Pancreas (tissue), 10 donors: ENCODE measurements at regions not wholly inside any gene's neighbourhood (a gene's known extent, or its start where the extent isn't known, plus 50 kb on each side); places are given as distances from the start of the nearest gene placed in this dataset.
"Not testable (repeated sequence)": the region's sequence is repeated elsewhere in the genome, so short reads cannot be mapped to it uniquely, and the experiment has no call there.

Source experiments
- ATAC-seq, 4 donors: fragments of 200-7000 bp; cut with Tn5 transposase; one replicate each; pipeline versions ENCODE4 v1.8.0 to v1.9.1; 2020; ENCODE audit warnings: mild to moderate bottlenecking in 4 of 4, moderate library complexity in 4 of 4
- DNase-seq, 6 donors: peaks; one replicate each; pipeline ENCODE4 v3.0.0-alpha.2; 2020
- FAIRE-seq: peaks from 2 replicates; lab custom pipeline; 2012; peaks lifted over from hg19 to GRCh38; lab: Jason Lieb, UNC
- H3K27ac ChIP-seq, 4 donors: fragments of 200-600 bp; sonication (generic); 1 replicate in 3 of 4; 2 replicates in 1 of 4; pipeline versions ENCODE4 v1.5.0 to v1.8.0; 2020
- H3K27me3 ChIP-seq, 4 donors: fragments of 200-600 bp; one replicate each; pipeline ENCODE4 v1.8.0; 2021
- H3K36me3 ChIP-seq, 3 donors: fragments of 200-600 bp; sonication (generic) in 1 of 3; one replicate each; pipeline versions ENCODE4 v1.5.0 to v1.8.0; 2020 to 2021
- H3K4me1 ChIP-seq, 3 donors: fragments of 200-600 bp; one replicate each; pipeline ENCODE4 v1.8.0; 2021
- H3K4me3 ChIP-seq, 4 donors: fragments of 200-600 bp; sonication (generic) in 2 of 4; one replicate each; pipeline versions ENCODE4 v1.5.0 to v1.8.0; 2020 to 2021
- H3K9me3 ChIP-seq, 4 donors: fragments of 200-600 bp; one replicate each; pipeline ENCODE4 v1.8.0; 2021
- CTCF ChIP-seq, 4 donors: fragments of 200-600 bp; sonication (generic) in 3 of 4; IDR thresholded peaks; one replicate each; pipeline versions ENCODE4 v1.5.0 to v1.8.0; 2021; ENCODE audit warnings: antibody characterized with exemption in 4 of 4
- WGBS, 2 donors: extraction: QIAGEN DNeasy Blood & Tissue Kit; methylation state at CpG; one replicate each; pipeline ENCODE4 v1.1.7; 2013; 5-methylcytosine and 5-hydroxymethylcytosine counted together
- intact Hi-C, 3 donors: fragments of 100-400 bp; cut with DNase I; formaldehyde crosslinking; loops; one replicate each; pipeline versions ENCODE4 v1.11.1 to v1.14.2; 2022
- donor health status: healthy with polysubstance abuse.
- donor health status: DM: no; HTN: no; CAD: no; lungs with moderate emphysema.
- donor health status: DM: no; HTN: no; CAD: no.
- donor health status: control.
- donor health status: control.
- donor health status: Bipolar disorder and iron deficiency.
- donor health status: DM: yes; HTN: yes; CAD: no.
- donor health status: DM: no; HTN: no; CAD: no.
- donor health status: DM: no; HTN: no; CAD: no.
- donor health status: DM: yes; HTN: yes; CAD: no.

- Histone ChIP-seq H3K4me1 (no peaks in the 10 kb centered on the region), H3K27me3 (no peaks in the 10 kb centered on the region), H3K36me3 (no peaks in the 10 kb centered on the region), H3K27ac (no peak overlapping the region), H3K4me3 (no peak overlapping the region), H3K9me3 (no peaks in the 10 kb centered on the region)
- intact Hi-C loops = no loop called here
- ATAC-seq (no peak), FAIRE-seq (no peak), DNase-seq (no peak)
- WGBS, 2 donors = 21 to 49% methylated on average over 1 of the region's 1 CpG
- TF ChIP-seq CTCF (IDR thresholded peaks at IDR 0.05) = no peak
Measured at GRCh38 chr5:25669645-25670401, 1025.0 kb upstream of the CDH10 start.

GRCh38 chr5:25662610-25663009, 1017.8 kb upstream of the CDH10 start:
- ATAC-seq = no peak
- Histone ChIP-seq H3K4me3 (no peak overlapping the region), H3K36me3 (no peaks in the 10 kb centered on the region), H3K27ac (no peak overlapping the region), H3K9me3 (no peaks in the 10 kb centered on the region), H3K4me1 (no peaks in the 10 kb centered on the region), H3K27me3 (no peaks in the 10 kb centered on the region)
- no peak for DNase-seq
- intact Hi-C loops = no loop called here
- FAIRE-seq = no peak
- no peak for TF ChIP-seq CTCF (IDR thresholded peaks at IDR 0.05)
- 40 to 64% methylated on average over 2 of the region's 2 CpGs for WGBS, 2 donors

- FAIRE-seq, ATAC-seq: not testable (repeated sequence)
Measured at GRCh38 chr5:25650316-25650715, 1005.5 kb upstream of the CDH10 start.

GRCh38 chr5:25649628-25650265, 1005.0 kb upstream of the CDH10 start:
- no peak for FAIRE-seq
- no peak for TF ChIP-seq CTCF (IDR thresholded peaks at IDR 0.05)
- 86 to 91% methylated on average over 16 of the region's 16 CpGs for WGBS, 2 donors

More at GRCh38 chr5:25650316-25650715, 1005.5 kb upstream of the CDH10 start:
- intact Hi-C loops, DNase-seq, H3K4me1 ChIP-seq, H3K36me3 ChIP-seq, H3K4me3 ChIP-seq, H3K27ac ChIP-seq, H3K9me3 ChIP-seq, H3K27me3 ChIP-seq: not testable (repeated sequence)
- 82 to 91% methylated on average over 7 of the region's 7 CpGs for WGBS, 2 donors

GRCh38 chr5:25646421-25647341, 1001.9 kb upstream of the CDH10 start:
- H3K36me3 ChIP-seq = no peaks in the 10 kb centered on the region
- intact Hi-C loops = no loop called here
- no peaks in the 10 kb centered on the region for H3K9me3 ChIP-seq
- H3K4me3 ChIP-seq = no peak overlapping the region
- FAIRE-seq = no peak
- TF ChIP-seq CTCF (IDR thresholded peaks at IDR 0.05) = no peak
- no peaks in the 10 kb centered on the region for H3K27me3 ChIP-seq
- no peak for DNase-seq
- WGBS, 2 donors = 53 to 70% methylated on average over 3 of the region's 3 CpGs
- ATAC-seq = no peak
- H3K4me1 ChIP-seq = no peaks in the 10 kb centered on the region
- no peak overlapping the region for H3K27ac ChIP-seq

More at GRCh38 chr5:25649628-25650265, 1005.0 kb upstream of the CDH10 start:
- H3K4me1 ChIP-seq = no peaks in the 10 kb centered on the region
- no peak overlapping the region for H3K27ac ChIP-seq
- H3K36me3 ChIP-seq = no peaks in the 10 kb centered on the region
- DNase-seq (no peak), ATAC-seq (no peak)
- H3K27me3 ChIP-seq = no peaks in the 10 kb centered on the region
- no peak overlapping the region for H3K4me3 ChIP-seq
- H3K9me3 ChIP-seq = no peaks in the 10 kb centered on the region
- intact Hi-C loops = no loop called here
